K562 (cell line): ENCODE measurements at regions not wholly inside any gene's neighbourhood (a gene's known extent, or its start where the extent isn't known, plus 50 kb on each side); places are given as distances from the start of the nearest gene placed in this dataset.

ENCODE experiments used
- BCOR ChIP-seq: fragments of 450-650 bp; IDR thresholded peaks from 2 replicates; pipeline ENCODE4 v1.6.1; 2016
- HEY1 ChIP-seq: fragments of 250-450 bp; sonication (Bioruptor Pico); IDR thresholded peaks from 2 replicates; pipeline ENCODE4 v1.5.0; 2020; ENCODE audit warnings: mild to moderate bottlenecking, moderate library complexity, borderline replicate concordance
- KAT2B ChIP-seq: IDR thresholded peaks from one replicate; pipeline ENCODE4 v1.6.1; 2012; ENCODE audit warnings: low read depth, mild to moderate bottlenecking, control low read depth, inconsistent platforms, low read length, moderate library complexity
- MCM3 ChIP-seq: fragments of 450-650 bp; IDR thresholded peaks from 2 replicates; pipeline ENCODE4 v1.6.1; 2016
- NFRKB ChIP-seq: fragments of 450-650 bp; IDR thresholded peaks from 2 replicates; pipeline ENCODE4 v1.6.1; 2016; ENCODE audit warnings: low read depth
- NR2C2 ChIP-seq, 2 experiments: fragments of 200-800 bp in 1 of 2; sonication (Bioruptor generic) in 1 of 2; sonication (generic) in 1 of 2; formaldehyde crosslinking in 1 of 2; IDR thresholded peaks; 2 replicates each; pipeline versions ENCODE4 v1.6.1 to v1.8.0; 2016 to 2022; ENCODE audit warnings: mild to moderate bottlenecking in 1 of 2, missing compliant biosample characterization in 1 of 2, missing genetic modification characterization in 1 of 2, missing genetic modification reagents in 1 of 2
- NR4A1 ChIP-seq, 2 experiments: fragments of 250-450 bp in 1 of 2; fragments of 450-650 bp in 1 of 2; sonication (Bioruptor Pico) in 1 of 2; IDR thresholded peaks; 2 replicates each; pipeline versions ENCODE4 v1.4.0 to v1.6.1; 2016 to 2020; ENCODE audit warnings: mild to moderate bottlenecking in 2 of 2, missing compliant biosample characterization in 1 of 2, missing genetic modification characterization in 1 of 2, moderate library complexity in 1 of 2
- PHF8 ChIP-seq: fragments of 200-600 bp; sonication (generic); IDR thresholded peaks from 2 replicates; pipeline ENCODE4 v1.6.1; 2012; ENCODE audit warnings: mixed run types, mild to moderate bottlenecking, inconsistent platforms, low read length, moderate library complexity, borderline replicate concordance
- POLR2B ChIP-seq: fragments of 450-650 bp; IDR thresholded peaks from 2 replicates; pipeline ENCODE4 v1.6.1; 2018; ENCODE audit warnings: low read depth; ENCODE audit not compliant: partially characterized antibody
- RCOR1 ChIP-seq, 2 experiments: IDR thresholded peaks; 2 replicates each; pipeline ENCODE4 v1.6.1; 2012; ENCODE audit warnings: low read depth in 2 of 2, low read length in 2 of 2, borderline replicate concordance in 1 of 2, improper control_type of control experiment in 1 of 2
- SMARCE1 ChIP-seq: fragments of 450-650 bp; IDR thresholded peaks from 2 replicates; pipeline ENCODE4 v1.7.1; 2016; ENCODE audit warnings: mild to moderate bottlenecking
- ZMIZ1 ChIP-seq, 2 experiments: fragments of 150-350 bp in 1 of 2; IDR thresholded peaks; 2 replicates each; pipeline ENCODE4 v1.6.1; 2012 to 2016; ENCODE audit warnings: low read depth in 2 of 2, low read length in 2 of 2, mild to moderate bottlenecking in 1 of 2, moderate library complexity in 1 of 2
- ZNF384 ChIP-seq: IDR thresholded peaks from 2 replicates; pipeline ENCODE4 v1.6.1; 2012; ENCODE audit warnings: low read depth, low read length, improper control_type of control experiment
- TF ChIP-seq, protein P1 (sequence below): sonication (generic); IDR thresholded peaks from 2 replicates; pipeline ENCODE4 v1.6.1; 2016
- TF ChIP-seq, protein P2 (sequence below): fragments of 200-800 bp; sonication (Bioruptor generic); IDR thresholded peaks from 2 replicates; pipeline ENCODE4 v1.6.1; 2016; ENCODE audit warnings: missing genetic modification characterization, missing compliant biosample characterization

- TF ChIP-seq MCM3 (no peak), ZNF384 (peak; percentile 80), NR4A1 (CRISPR knock-in tag; IDR thresholded peaks at IDR 0.05) (no peak), NR4A1 (tag; IDR thresholded peaks at IDR 0.05) (no peak), RCOR1 (IDR thresholded peaks at IDR 0.05; ENCODE audit: borderline replicate concordance in 1 of 2, low read depth in 2 of 2, low read length in 2 of 2) (no peak), BCOR (no peak), PHF8 (no peak), HEY1 (no peak), KAT2B (no peak), NFRKB (no peak), POLR2B (no peak), ZMIZ1 (IDR thresholded peaks at IDR 0.05; ENCODE audit: low read depth in 2 of 2, low read length in 2 of 2) (no peak), SMARCE1 (0 out of 2 replicates have a peak, but pooled peaks have one; percentile 38), NR2C2 (CRISPR knock-in tag; IDR thresholded peaks at IDR 0.05) (no peak), NR2C2 (tag; IDR thresholded peaks at IDR 0.05) (no peak)
- TF ChIP-seq, protein P1, sequence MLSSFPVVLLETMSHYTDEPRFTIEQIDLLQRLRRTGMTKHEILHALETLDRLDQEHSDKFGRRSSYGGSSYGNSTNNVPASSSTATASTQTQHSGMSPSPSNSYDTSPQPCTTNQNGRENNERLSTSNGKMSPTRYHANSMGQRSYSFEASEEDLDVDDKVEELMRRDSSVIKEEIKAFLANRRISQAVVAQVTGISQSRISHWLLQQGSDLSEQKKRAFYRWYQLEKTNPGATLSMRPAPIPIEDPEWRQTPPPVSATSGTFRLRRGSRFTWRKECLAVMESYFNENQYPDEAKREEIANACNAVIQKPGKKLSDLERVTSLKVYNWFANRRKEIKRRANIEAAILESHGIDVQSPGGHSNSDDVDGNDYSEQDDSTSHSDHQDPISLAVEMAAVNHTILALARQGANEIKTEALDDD, result peak; percentile 76
- TF ChIP-seq, protein P2, sequence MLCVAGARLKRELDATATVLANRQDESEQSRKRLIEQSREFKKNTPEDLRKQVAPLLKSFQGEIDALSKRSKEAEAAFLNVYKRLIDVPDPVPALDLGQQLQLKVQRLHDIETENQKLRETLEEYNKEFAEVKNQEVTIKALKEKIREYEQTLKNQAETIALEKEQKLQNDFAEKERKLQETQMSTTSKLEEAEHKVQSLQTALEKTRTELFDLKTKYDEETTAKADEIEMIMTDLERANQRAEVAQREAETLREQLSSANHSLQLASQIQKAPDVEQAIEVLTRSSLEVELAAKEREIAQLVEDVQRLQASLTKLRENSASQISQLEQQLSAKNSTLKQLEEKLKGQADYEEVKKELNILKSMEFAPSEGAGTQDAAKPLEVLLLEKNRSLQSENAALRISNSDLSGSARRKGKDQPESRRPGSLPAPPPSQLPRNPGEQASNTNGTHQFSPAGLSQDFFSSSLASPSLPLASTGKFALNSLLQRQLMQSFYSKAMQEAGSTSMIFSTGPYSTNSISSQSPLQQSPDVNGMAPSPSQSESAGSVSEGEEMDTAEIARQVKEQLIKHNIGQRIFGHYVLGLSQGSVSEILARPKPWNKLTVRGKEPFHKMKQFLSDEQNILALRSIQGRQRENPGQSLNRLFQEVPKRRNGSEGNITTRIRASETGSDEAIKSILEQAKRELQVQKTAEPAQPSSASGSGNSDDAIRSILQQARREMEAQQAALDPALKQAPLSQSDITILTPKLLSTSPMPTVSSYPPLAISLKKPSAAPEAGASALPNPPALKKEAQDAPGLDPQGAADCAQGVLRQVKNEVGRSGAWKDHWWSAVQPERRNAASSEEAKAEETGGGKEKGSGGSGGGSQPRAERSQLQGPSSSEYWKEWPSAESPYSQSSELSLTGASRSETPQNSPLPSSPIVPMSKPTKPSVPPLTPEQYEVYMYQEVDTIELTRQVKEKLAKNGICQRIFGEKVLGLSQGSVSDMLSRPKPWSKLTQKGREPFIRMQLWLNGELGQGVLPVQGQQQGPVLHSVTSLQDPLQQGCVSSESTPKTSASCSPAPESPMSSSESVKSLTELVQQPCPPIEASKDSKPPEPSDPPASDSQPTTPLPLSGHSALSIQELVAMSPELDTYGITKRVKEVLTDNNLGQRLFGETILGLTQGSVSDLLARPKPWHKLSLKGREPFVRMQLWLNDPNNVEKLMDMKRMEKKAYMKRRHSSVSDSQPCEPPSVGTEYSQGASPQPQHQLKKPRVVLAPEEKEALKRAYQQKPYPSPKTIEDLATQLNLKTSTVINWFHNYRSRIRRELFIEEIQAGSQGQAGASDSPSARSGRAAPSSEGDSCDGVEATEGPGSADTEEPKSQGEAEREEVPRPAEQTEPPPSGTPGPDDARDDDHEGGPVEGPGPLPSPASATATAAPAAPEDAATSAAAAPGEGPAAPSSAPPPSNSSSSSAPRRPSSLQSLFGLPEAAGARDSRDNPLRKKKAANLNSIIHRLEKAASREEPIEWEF (CRISPR knock-in tag), result no peak
These were observed 52.6 kb upstream of the CLINT1 start (continued) for GRCh38 chr5:157911568-157911967.
